C1 segment of cervical spinal cord (tissue), 14 donors: ENCODE measurements at regions not wholly inside any gene's neighbourhood (a gene's known extent, or its start where the extent isn't known, plus 50 kb on each side); places are given as distances from the start of the nearest gene placed in this dataset.
"Not testable (repeated sequence)": the region's sequence is repeated elsewhere in the genome, so short reads cannot be mapped to it uniquely, and the experiment has no call there.

ENCODE experiments used
- DNase-seq, 14 donors: peaks; one replicate each; lab custom pipeline; 2025; lab: John Stamatoyannopoulos, UW

- no peak for DNase-seq
Measured at GRCh38 chr15:96041982-96042733, 288.3 kb upstream of the NR2F2 start.

- DNase-seq, result no peak
Measured at GRCh38 chr15:96042734-96043224, 287.7 kb upstream of the NR2F2 start.

- no peak for DNase-seq
Measured at GRCh38 chr15:96043591-96044171, 286.8 kb upstream of the NR2F2 start.

GRCh38 chr15:96046620-96047240, 283.8 kb upstream of the NR2F2 start:
- DNase-seq, result no peak

- no peak for DNase-seq
Measured at GRCh38 chr15:96047255-96047931, 283.1 kb upstream of the NR2F2 start.

- DNase-seq, result no peak
Measured at GRCh38 chr15:96049323-96049722, 281.2 kb upstream of the NR2F2 start.

- no peak for DNase-seq
Measured at GRCh38 chr15:96049766-96050165, 280.7 kb upstream of the NR2F2 start.

- no peak for DNase-seq
Measured at GRCh38 chr15:96051598-96051997, 278.9 kb upstream of the NR2F2 start.

- no peak for DNase-seq
Measured at GRCh38 chr15:96052154-96052553, 278.3 kb upstream of the NR2F2 start.

GRCh38 chr15:96052572-96053030, 277.9 kb upstream of the NR2F2 start:
- DNase-seq, result no peak

- peak in 6 of 14 donors; percentile 1 to 27 (median 14) for DNase-seq
Measured at GRCh38 chr15:96053031-96053780, 277.3 kb upstream of the NR2F2 start.

- no peak for DNase-seq
Measured at GRCh38 chr15:96053781-96054428, 276.6 kb upstream of the NR2F2 start.

- DNase-seq, result no peak
Measured at GRCh38 chr15:96054621-96055020, 275.9 kb upstream of the NR2F2 start.

- no peak for DNase-seq
Measured at GRCh38 chr15:96058103-96058851, 272.2 kb upstream of the NR2F2 start.

- not testable (repeated sequence) for DNase-seq
Measured at GRCh38 chr15:96058852-96059103, 271.7 kb upstream of the NR2F2 start.

- not testable (repeated sequence) for DNase-seq
Measured at GRCh38 chr15:96060591-96060990, 269.9 kb upstream of the NR2F2 start.

- DNase-seq, result no peak
Measured at GRCh38 chr15:96064351-96064756, 266.1 kb upstream of the NR2F2 start.

GRCh38 chr15:96066126-96066525, 264.4 kb upstream of the NR2F2 start:
- no peak for DNase-seq

GRCh38 chr15:96066852-96067495, 263.5 kb upstream of the NR2F2 start:
- no peak for DNase-seq

- no peak for DNase-seq
Measured at GRCh38 chr15:96067677-96068076, 262.8 kb upstream of the NR2F2 start.
